ENCODE measurements at regions not wholly inside any gene's neighbourhood (a gene's known extent, or its start where the extent isn't known, plus 50 kb on each side); places are given as distances from the start of the nearest gene placed in this dataset.
A peak's percentile ranks its signal among the peaks of the same experiment; 100 is the strongest.

DNA sequence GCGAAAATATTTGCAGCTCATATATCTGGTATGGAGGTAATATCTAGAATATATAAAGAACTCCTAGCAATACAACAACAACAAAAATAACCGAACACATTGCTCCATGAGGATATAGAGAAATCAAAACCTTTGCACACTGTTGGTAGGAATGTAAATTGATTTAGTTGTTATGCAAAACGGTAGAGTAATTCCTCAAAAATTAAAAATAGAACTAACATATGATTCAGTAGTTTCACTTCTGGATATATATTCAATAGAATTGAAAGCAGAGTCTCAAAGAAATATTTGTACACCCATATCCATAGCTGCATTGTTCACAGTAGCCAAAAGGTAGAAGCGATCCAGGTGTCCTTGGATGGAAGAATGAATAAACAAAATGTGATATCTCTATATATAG is 203.0 kb upstream of the CNKSR2 start:
- no peaks in the 10 kb centered on the region for H3K27me3 ChIP-seq
- DNase-seq (no peak), ATAC-seq (no peak)
- H3K36me3 ChIP-seq = no peaks in the 10 kb centered on the region
- no peak overlapping the region for H3K4me3 ChIP-seq
- H3K27ac ChIP-seq = no peak overlapping the region
- TF ChIP-seq, protein P1, sequence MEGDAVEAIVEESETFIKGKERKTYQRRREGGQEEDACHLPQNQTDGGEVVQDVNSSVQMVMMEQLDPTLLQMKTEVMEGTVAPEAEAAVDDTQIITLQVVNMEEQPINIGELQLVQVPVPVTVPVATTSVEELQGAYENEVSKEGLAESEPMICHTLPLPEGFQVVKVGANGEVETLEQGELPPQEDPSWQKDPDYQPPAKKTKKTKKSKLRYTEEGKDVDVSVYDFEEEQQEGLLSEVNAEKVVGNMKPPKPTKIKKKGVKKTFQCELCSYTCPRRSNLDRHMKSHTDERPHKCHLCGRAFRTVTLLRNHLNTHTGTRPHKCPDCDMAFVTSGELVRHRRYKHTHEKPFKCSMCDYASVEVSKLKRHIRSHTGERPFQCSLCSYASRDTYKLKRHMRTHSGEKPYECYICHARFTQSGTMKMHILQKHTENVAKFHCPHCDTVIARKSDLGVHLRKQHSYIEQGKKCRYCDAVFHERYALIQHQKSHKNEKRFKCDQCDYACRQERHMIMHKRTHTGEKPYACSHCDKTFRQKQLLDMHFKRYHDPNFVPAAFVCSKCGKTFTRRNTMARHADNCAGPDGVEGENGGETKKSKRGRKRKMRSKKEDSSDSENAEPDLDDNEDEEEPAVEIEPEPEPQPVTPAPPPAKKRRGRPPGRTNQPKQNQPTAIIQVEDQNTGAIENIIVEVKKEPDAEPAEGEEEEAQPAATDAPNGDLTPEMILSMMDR (IDR thresholded peaks at IDR 0.05) = no peak
- H3K4me1 ChIP-seq = no peaks in the 10 kb centered on the region
- intact Hi-C loops (cut with DNase I) = no loop called here
- no peaks in the 10 kb centered on the region for H3K9me3 ChIP-seq

- intact Hi-C loops (cut with DNase I) = no loop called here
- Histone ChIP-seq H3K4me1 (no peaks in the 10 kb centered on the region), H3K4me3 (no peak overlapping the region)
Observed at GRCh38 chrX:21174439-21174838, 199.8 kb upstream of the CNKSR2 start.

GRCh38 chrX:21176921-21177571 is 197.2 kb upstream of the CNKSR2 start:
- ATAC-seq = peak; percentile 74
- TF ChIP-seq, protein P1 (IDR thresholded peaks at IDR 0.05) = no peak
- intact Hi-C loops (cut with DNase I) = no loop called here
- H3K27ac ChIP-seq = no peak overlapping the region
- no peaks in the 10 kb centered on the region for H3K9me3 ChIP-seq
- DNase-seq = no peak
- no peaks in the 10 kb centered on the region for H3K4me1 ChIP-seq
- H3K27me3 ChIP-seq = no peaks in the 10 kb centered on the region
- H3K4me3 ChIP-seq = no peak overlapping the region
- no peaks in the 10 kb centered on the region for H3K36me3 ChIP-seq

More at GRCh38 chrX:21174439-21174838, 199.8 kb upstream of the CNKSR2 start:
- H3K9me3 ChIP-seq = no peaks in the 10 kb centered on the region
- TF ChIP-seq, protein P1 (IDR thresholded peaks at IDR 0.05) = no peak
- no peaks in the 10 kb centered on the region for H3K27me3 ChIP-seq
- DNase-seq (no peak), ATAC-seq (no peak)
- H3K36me3 ChIP-seq = no peaks in the 10 kb centered on the region
- no peak overlapping the region for H3K27ac ChIP-seq

- ATAC-seq = peak; percentile 75
- Histone ChIP-seq H3K9me3 (no peaks in the 10 kb centered on the region), H3K27ac (no peak overlapping the region), H3K36me3 (no peaks in the 10 kb centered on the region), H3K4me1 (no peaks in the 10 kb centered on the region), H3K4me3 (no peak overlapping the region), H3K27me3 (no peaks in the 10 kb centered on the region)
- DNase-seq = no peak
- intact Hi-C loops (cut with DNase I) = no loop called here
- TF ChIP-seq, protein P1 (IDR thresholded peaks at IDR 0.05) = no peak
Observed at GRCh38 chrX:21181232-21181853, 192.9 kb upstream of the CNKSR2 start.

- ATAC-seq = no peak
- no peaks in the 10 kb centered on the region for H3K27me3 ChIP-seq
- no peak overlapping the region for H3K4me3 ChIP-seq
- H3K9me3 ChIP-seq = peaks cover 0 to 3% of the 10 kb centered on the region in 2 donors
- no peaks in the 10 kb centered on the region for H3K4me1 ChIP-seq
- intact Hi-C loops (cut with DNase I) = no loop called here
- TF ChIP-seq, protein P1 (IDR thresholded peaks at IDR 0.05) = no peak
- DNase-seq = no peak
- no peak overlapping the region for H3K27ac ChIP-seq
- no peaks in the 10 kb centered on the region for H3K36me3 ChIP-seq
Observed at GRCh38 chrX:21193196-21193595, 181.0 kb upstream of the CNKSR2 start.

Data from left lung (tissue), 4 donors.